CD4-positive, alpha-beta T cell treated with Interleukin-17A for 1 hour (primary cell): ENCODE measurements at regions not wholly inside any gene's neighbourhood (a gene's known extent, or its start where the extent isn't known, plus 50 kb on each side); places are given as distances from the start of the nearest gene placed in this dataset.

Experiments used
- DNase-seq: peaks from one replicate; pipeline ENCODE4 v3.0.0-alpha.2; 2020

DNA sequence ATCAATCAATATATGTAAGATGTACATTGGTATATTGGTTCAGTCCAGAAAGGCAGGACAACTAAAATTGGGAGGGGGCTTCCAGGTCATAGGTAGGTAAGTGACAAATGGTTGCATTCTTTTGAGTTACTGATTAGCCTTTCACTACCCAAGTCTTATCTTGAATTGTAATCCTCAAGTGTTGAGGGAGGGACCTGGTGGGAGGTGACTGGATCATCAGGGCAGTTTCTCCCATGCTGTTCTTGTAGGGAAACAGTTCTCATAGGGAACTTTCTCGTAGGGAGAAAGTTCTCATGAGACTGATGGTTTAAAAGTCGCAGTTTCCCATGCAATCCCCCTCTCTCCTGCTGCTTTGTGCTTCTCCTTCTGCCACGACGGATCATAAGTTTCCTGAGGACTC, 809.2 kb downstream of the KCNT2 start:
- DNase-seq = no peak

GRCh38 chr1:195794225-195794624, 814.0 kb downstream of the KCNT2 start:
- DNase-seq = no peak

DNA sequence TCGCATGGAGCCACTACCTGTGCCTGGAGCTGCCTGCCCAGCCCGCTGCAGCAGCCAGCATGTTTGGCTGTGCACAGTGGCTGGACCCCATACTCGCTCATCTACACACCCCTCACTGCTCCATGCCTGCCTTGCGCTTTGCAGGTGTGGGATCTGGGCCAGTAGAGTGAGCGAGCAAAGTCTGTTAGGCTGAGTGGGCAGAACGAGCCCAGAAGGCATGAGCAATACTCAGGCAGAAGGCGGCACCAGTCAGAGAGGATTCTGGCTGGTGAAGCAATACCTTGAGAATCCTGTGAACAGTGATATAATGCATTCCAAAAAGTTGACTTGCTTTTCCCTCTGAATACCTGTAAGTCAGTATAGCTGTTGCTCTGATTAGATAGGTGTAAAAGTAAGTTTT, 816.4 kb downstream of the KCNT2 start:
- no peak for DNase-seq

- no peak for DNase-seq
These were observed 817.6 kb downstream of the KCNT2 start for GRCh38 chr1:195790514-195791168.

DNA sequence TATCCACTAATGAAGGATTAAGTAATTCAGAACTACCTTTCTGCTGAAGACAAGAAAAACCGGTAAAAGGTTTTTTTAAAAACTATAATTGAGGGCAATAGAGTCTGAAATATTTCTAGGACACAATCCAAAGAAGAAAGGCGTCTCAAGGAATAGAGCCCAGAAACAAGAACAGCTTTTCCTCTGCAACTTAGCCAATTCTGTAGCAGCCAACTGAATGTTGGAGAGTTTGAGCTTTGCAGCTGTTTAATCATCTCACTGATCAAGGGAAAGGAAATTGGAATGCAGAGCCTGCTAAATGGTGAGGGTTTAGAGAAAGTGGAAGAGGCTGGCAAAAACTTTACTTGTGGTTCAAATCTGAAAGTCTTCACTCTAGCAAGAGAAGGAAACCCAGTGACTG, 818.9 kb downstream of the KCNT2 start:
- no peak for DNase-seq

- DNase-seq = no peak
These were observed 819.5 kb downstream of the KCNT2 start for GRCh38 chr1:195788721-195789120.

- DNase-seq = no peak
These were observed 822.4 kb downstream of the KCNT2 start for GRCh38 chr1:195785830-195786229.

- no peak for DNase-seq
These were observed 834.3 kb downstream of the KCNT2 start for GRCh38 chr1:195773931-195774330.

DNA sequence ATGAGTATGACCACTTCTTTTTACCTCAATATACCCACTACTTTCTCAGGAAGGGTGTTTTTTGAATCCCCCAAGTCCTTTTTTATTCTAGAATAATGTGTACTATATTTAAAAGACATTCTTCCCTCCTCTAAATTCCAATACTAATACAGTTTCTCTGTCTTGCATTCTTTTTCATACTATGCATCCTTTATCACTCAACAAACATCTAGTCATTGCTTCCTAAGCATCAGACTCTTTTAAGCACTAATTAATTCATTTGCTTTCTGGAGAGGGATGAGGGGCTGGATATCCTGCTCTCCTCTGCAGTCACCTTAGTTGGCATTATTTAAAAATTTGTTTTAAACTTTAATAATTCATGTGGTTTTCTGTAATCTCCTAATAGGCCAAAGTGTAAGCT, 838.8 kb downstream of the KCNT2 start:
- DNase-seq = no peak

- no peak for DNase-seq
These were observed 839.3 kb downstream of the KCNT2 start for GRCh38 chr1:195768936-195769335.

GRCh38 chr1:195768377-195768776, 839.9 kb downstream of the KCNT2 start:
- no peak for DNase-seq

DNA sequence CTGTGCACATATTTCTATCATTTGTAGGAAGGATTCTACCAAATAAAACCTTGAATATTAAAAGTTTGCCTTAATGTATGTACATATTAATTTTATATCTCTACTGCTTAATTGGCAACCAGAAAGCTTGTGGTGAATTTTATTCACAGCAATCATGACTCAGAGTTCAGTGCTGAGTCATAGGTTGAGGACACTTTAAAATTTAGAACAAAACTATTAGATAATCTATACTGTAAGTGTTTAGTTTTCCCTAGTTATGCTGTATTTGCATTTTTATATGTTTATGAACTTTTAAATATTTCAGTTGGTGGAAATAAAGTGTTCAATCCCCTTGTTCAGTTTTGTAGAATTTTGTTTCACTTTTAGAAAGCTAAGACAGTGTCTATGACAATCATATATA, 841.5 kb downstream of the KCNT2 start:
- no peak for DNase-seq

- DNase-seq = no peak
These were observed 843.1 kb downstream of the KCNT2 start for GRCh38 chr1:195765099-195765498.

GRCh38 chr1:195763907-195764374, 844.3 kb downstream of the KCNT2 start:
- no peak for DNase-seq

DNA sequence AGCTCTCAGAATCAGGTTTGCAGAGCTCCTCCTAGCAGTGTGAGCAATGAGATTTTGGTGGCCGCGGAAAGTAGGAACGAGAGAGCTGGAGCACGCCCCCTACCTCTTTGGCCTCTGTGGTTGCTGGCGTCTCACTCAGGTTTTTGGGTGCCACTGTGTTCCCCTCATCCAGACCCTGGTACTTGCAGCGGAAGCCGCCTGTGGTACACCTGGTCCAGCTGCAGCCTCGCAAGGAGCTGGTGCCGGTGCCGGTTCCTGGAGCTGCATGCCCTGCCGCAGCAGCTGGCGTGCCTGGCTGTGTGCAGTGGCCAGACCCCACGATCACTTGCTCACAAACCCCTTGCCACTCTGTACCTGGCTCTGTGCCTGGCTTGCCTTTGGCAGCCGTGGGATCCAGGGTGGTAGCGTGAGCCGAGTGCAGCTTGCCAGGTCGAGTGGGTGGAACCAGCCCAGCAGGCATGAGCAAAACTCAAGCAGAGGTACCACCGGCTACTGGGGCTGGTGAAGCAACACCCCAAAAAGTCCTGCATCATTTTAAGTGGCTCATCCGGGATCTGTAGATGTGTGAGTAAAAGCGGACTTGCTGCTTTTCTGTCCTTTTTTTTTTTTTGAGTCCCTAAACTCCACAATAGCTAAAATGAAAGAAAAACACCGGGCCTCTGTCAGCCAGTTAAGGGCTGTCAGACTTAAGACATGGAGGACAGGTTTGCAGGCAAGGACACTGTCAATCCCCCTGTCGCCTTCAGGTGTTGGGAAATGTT, 844.9 kb downstream of the KCNT2 start:
- no peak for DNase-seq

GRCh38 chr1:195761104-195761503, 847.1 kb downstream of the KCNT2 start:
- DNase-seq = no peak

DNA sequence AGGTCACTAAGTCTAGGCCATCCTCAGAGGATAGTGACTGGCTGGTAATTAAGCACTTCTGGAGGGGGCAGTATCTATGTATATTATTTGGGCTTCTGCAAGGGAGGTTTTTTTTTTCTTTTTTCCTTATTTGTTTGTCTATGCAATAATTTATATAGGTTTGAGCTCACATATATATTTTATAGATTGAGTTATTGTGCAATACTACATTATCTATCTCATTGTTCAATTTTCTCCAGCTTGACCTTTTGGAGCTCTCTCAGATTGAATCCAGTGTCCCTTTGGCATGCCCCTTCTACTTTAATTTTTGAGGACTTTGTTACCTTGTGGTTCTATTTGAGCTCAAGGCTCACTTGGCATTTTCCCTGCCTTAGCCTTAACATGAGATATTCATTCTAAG, 852.1 kb downstream of the KCNT2 start:
- no peak for DNase-seq

DNA sequence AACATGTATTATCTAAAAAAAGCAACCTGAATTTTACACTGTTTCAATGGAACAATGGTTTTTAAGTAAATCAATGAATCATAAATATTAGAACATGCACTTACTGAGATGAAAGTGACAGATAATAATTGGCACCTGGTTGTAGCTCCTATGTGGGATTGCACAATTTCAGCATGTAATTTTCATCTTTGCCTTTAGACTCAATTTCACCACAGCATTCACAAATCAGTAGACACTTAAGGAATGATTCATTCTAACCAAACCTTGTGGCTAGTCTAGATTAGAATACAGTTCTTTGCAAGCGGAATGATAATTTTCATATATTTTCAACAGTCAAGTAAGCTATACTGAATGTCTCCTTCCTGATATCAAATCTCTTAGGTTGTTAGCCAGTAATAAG, 853.4 kb downstream of the KCNT2 start:
- DNase-seq = no peak

GRCh38 chr1:195754303-195754702, 853.9 kb downstream of the KCNT2 start:
- DNase-seq = no peak

DNA sequence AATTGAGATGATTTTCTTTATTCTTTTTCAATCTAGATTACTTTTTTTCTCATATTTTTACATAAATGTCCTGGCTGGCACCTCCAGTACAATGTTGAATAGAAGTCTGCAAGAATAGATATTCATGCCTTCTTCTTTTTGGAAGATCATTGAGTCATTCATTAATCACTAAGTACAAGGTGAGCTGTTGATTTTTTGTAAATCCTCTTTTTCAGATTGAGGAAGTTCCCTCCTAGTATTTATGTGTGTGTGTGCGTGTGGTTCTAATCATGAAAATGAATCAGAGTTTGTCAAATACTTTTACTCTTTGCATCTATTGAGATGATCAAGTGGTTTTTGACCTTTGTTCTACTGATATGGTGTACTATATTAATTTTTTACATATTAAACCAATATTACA, 859.3 kb downstream of the KCNT2 start:
- no peak for DNase-seq

- DNase-seq = no peak
These were observed 862.8 kb downstream of the KCNT2 start for GRCh38 chr1:195745189-195746010.

DNA sequence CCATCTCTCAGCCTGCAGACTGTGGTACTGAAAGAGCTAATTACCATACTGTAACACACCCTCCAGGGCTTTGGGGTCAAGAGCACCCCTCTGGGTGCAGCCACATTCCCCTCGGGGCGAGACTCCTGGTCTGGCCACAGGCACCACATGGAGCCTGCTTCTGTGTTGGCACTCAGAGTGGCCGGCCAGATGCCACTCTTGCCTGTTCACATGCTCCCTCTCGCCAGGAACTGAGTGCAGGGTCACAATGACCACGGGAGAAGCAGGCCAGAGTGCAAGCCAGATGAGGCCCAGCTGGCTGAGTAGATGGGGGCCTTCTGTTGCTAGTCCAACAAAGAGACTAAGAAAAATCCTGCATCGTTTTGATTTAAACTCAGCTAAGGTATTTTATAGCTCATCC, 864.0 kb downstream of the KCNT2 start:
- no peak for DNase-seq

GRCh38 chr1:195740862-195741261, 867.4 kb downstream of the KCNT2 start:
- no peak for DNase-seq
